Osteoblast (primary cell): ENCODE measurements at regions not wholly inside any gene's neighbourhood (a gene's known extent, or its start where the extent isn't known, plus 50 kb on each side); places are given as distances from the start of the nearest gene placed in this dataset.
"Not testable (repeated sequence)": the region's sequence is repeated elsewhere in the genome, so short reads cannot be mapped to it uniquely, and the experiment has no call there.

Source experiments
- DNase-seq: peaks from one replicate; pipeline ENCODE4 v3.0.0; 2011; ENCODE audit warnings: low spot score, mixed read lengths; ENCODE audit not compliant: insufficient read length; ENCODE audit errors: missing footprints
- H2AFZ ChIP-seq: 2 replicates; pipeline ENCODE4 v1.6.0; 2011; ENCODE audit warnings: mild to moderate bottlenecking, low read length
- H3K27ac ChIP-seq: 2 replicates; pipeline ENCODE4 v1.5.1; 2011; ENCODE audit warnings: mild to moderate bottlenecking, low read depth, low read length, moderate library complexity
- H3K27me3 ChIP-seq: 2 replicates; pipeline ENCODE4 v1.6.0; 2012; ENCODE audit warnings: mild to moderate bottlenecking, control low read depth, inconsistent platforms, low read length, moderate library complexity; ENCODE audit not compliant: insufficient read depth
- H3K36me3 ChIP-seq: 2 replicates; pipeline ENCODE4 v1.5.1; 2011; ENCODE audit warnings: mild to moderate bottlenecking, low read length, control low read depth, moderate library complexity; ENCODE audit not compliant: insufficient read depth
- H3K4me1 ChIP-seq: 2 replicates; pipeline ENCODE4 v1.5.1; 2011; ENCODE audit warnings: mild to moderate bottlenecking, low read length, control low read depth, moderate library complexity; ENCODE audit not compliant: insufficient read depth
- H3K4me2 ChIP-seq: 2 replicates; pipeline ENCODE4 v1.6.0; 2011; ENCODE audit warnings: mild to moderate bottlenecking, low read length; ENCODE audit not compliant: insufficient read depth
- H3K4me3 ChIP-seq: fragments of 200-600 bp; sonication (generic); 3 replicates; pipeline ENCODE4 v1.5.1; 2012; ENCODE audit warnings: mild to moderate bottlenecking, low read length, inconsistent platforms; ENCODE audit not compliant: insufficient read depth
- H3K79me2 ChIP-seq: 2 replicates; pipeline ENCODE4 v1.6.0; 2012; ENCODE audit warnings: mild to moderate bottlenecking, low read length, control low read depth, inconsistent platforms; ENCODE audit not compliant: insufficient read depth
- H3K9me3 ChIP-seq: 2 replicates; pipeline ENCODE4 v1.5.1; 2011; ENCODE audit warnings: low read depth, low read length, control low read depth
- H4K20me1 ChIP-seq: 2 replicates; pipeline ENCODE4 v1.6.0; 2012; ENCODE audit warnings: mild to moderate bottlenecking, low read length, control low read depth; ENCODE audit not compliant: insufficient read depth
- TF ChIP-seq, protein P1 (sequence below): IDR thresholded peaks from 2 replicates; pipeline ENCODE4 v1.5.1; 2011; ENCODE audit warnings: mild to moderate bottlenecking, low read depth, low read length, moderate library complexity; ENCODE audit errors: extremely low read depth

DNA sequence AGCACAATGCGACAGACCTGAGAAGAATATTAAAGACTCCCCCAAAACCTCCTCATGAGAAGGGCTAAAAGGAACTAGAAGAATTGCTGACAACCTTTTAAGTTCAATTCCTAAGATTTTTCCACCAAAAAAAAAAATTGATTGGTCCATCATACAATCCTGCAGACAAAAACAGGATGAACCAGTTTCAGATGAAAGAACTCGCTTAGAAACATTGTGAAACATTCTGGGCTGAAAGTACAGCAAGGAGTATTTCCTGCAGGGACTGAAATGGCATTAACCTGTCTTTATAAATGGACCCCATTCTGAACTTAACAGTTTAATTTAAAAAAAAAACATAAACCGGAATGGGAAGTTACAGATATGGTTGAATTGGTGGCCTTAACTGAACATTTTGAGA is 96.0 kb upstream of the FAM174B start:
- TF ChIP-seq, protein P1, sequence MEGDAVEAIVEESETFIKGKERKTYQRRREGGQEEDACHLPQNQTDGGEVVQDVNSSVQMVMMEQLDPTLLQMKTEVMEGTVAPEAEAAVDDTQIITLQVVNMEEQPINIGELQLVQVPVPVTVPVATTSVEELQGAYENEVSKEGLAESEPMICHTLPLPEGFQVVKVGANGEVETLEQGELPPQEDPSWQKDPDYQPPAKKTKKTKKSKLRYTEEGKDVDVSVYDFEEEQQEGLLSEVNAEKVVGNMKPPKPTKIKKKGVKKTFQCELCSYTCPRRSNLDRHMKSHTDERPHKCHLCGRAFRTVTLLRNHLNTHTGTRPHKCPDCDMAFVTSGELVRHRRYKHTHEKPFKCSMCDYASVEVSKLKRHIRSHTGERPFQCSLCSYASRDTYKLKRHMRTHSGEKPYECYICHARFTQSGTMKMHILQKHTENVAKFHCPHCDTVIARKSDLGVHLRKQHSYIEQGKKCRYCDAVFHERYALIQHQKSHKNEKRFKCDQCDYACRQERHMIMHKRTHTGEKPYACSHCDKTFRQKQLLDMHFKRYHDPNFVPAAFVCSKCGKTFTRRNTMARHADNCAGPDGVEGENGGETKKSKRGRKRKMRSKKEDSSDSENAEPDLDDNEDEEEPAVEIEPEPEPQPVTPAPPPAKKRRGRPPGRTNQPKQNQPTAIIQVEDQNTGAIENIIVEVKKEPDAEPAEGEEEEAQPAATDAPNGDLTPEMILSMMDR: no peak
- DNase-seq: no peak
- Histone ChIP-seq H3K4me1 (no peaks in the 10 kb centered on the region), H3K36me3 (no peaks in the 10 kb centered on the region), H3K4me2 (no peak overlapping the region), H3K27me3 (no peaks in the 10 kb centered on the region), H2AFZ (no peak overlapping the region), H3K4me3 (no peak overlapping the region), H3K79me2 (no peaks in the 10 kb centered on the region), H4K20me1 (no peaks in the 10 kb centered on the region), H3K27ac (no peak overlapping the region), H3K9me3 (no peaks in the 10 kb centered on the region)

DNA sequence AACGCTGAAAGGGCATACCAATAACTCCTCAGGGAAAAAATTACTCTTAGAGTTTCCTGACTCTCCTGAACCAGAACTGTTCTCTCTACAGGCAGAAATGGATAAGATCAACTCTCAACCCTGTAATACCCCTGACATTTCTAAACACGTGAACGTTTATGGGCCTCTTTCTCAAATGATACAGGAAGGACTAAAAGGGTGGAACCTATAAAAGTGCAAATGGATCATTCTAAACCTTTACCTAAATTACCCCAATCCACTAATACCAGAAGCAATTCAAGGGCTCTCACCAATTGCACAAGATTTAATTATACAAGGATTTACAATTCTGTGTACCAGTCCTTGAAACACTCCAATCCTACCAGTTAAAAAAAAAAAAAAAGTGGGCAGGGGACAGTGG is 98.0 kb upstream of the FAM174B start:
- Histone ChIP-seq H3K4me1 (no peaks in the 10 kb centered on the region), H3K79me2 (no peaks in the 10 kb centered on the region), H2AFZ (no peak overlapping the region), H3K27ac (no peak overlapping the region), H4K20me1 (no peaks in the 10 kb centered on the region), H3K4me3 (no peak overlapping the region), H3K27me3 (no peaks in the 10 kb centered on the region), H3K36me3 (no peaks in the 10 kb centered on the region), H3K9me3 (no peaks in the 10 kb centered on the region), H3K4me2 (no peak overlapping the region)
- no peak for DNase-seq
- TF ChIP-seq, protein P1: no peak

DNA sequence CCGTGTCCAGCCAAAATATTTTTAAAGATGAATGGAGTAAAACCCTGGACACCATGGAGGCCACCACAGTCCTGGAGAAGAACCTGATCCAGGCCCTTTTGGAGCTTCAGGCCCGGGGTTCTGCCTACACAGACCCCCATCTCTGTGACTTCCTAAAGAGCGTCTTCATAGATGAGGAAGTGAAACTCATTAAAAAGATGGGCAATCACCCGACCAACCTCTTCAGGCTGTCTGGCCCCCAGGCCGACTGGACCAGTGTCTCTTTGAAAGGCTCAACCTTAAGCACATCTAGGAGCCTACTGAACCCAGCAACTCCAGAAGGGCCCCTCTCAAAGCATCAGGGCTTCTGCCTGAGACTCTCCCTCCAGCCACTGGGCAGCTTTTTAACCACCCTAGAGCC is 107.9 kb upstream of the FAM174B start:
- TF ChIP-seq, protein P1: no peak
- Histone ChIP-seq H3K4me3 (no peak overlapping the region), H2AFZ (no peak overlapping the region)

DNA sequence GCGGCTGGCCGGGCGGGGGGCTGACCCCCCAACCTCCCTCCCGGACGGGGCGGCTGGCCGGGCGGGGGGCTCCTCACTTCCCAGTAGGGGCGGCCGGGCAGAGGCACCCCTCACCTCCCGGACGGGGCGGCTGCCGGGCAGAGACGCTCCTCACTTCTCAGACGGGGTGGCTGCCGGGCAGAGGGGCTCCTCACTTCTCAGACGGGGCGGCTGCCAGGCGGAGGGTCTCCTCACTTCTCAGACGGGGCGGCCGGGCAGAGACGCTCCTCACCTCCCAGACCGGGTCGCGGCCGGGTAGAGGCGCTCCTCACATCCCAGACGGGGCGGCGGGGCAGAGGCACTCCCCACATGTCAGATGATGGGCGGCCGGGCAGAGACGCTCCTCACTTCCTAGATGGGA is 112.6 kb upstream of the FAM174B start:
- H3K27me3 ChIP-seq, H4K20me1 ChIP-seq, H2AFZ ChIP-seq, H3K27ac ChIP-seq, H3K36me3 ChIP-seq, H3K79me2 ChIP-seq, H3K4me2 ChIP-seq, H3K4me1 ChIP-seq, H3K9me3 ChIP-seq, DNase-seq, H3K4me3 ChIP-seq: not testable (repeated sequence)

More for the DNA sequence above, 107.9 kb upstream of the FAM174B start:
- Histone ChIP-seq H3K79me2 (no peaks in the 10 kb centered on the region), H3K4me2 (no peak overlapping the region), H4K20me1 (no peaks in the 10 kb centered on the region), H3K27me3 (no peaks in the 10 kb centered on the region), H3K36me3 (no peaks in the 10 kb centered on the region), H3K27ac (no peak overlapping the region), H3K9me3 (no peaks in the 10 kb centered on the region), H3K4me1 (no peaks in the 10 kb centered on the region)
- DNase-seq: no peak
